HG03520 (cell line): ENCODE measurements at regions not wholly inside any gene's neighbourhood (a gene's known extent, or its start where the extent isn't known, plus 50 kb on each side); places are given as distances from the start of the nearest gene placed in this dataset.
A peak's percentile ranks its signal among the peaks of the same experiment; 100 is the strongest.
"Not testable (repeated sequence)": the region's sequence is repeated elsewhere in the genome, so short reads cannot be mapped to it uniquely, and the experiment has no call there.

ENCODE experiments used
- ATAC-seq: cut with Tn5 transposase; IDR thresholded peaks from one replicate; pipeline ENCODE4 v1.9.1; 2021; ENCODE audit warnings: mild to moderate bottlenecking, moderate library complexity; ENCODE audit not compliant: unreplicated experiment

GRCh38 chr10:56537984-56538383 lies 176.9 kb upstream of the ZWINT start:
- ATAC-seq = no peak

GRCh38 chr10:56522166-56522565 lies 161.1 kb upstream of the ZWINT start:
- ATAC-seq = no peak

GRCh38 chr10:56508562-56508961 lies 147.5 kb upstream of the ZWINT start:
- no peak for ATAC-seq

GRCh38 chr10:56507033-56507432 lies 146.0 kb upstream of the ZWINT start:
- no peak for ATAC-seq

GRCh38 chr10:56505555-56505954 lies 144.5 kb upstream of the ZWINT start:
- no peak for ATAC-seq

- peak; percentile 61 for ATAC-seq
These were observed 135.1 kb upstream of the ZWINT start for GRCh38 chr10:56496186-56496486.

- no peak for ATAC-seq
These were observed 126.7 kb upstream of the ZWINT start for GRCh38 chr10:56487746-56488145.

DNA sequence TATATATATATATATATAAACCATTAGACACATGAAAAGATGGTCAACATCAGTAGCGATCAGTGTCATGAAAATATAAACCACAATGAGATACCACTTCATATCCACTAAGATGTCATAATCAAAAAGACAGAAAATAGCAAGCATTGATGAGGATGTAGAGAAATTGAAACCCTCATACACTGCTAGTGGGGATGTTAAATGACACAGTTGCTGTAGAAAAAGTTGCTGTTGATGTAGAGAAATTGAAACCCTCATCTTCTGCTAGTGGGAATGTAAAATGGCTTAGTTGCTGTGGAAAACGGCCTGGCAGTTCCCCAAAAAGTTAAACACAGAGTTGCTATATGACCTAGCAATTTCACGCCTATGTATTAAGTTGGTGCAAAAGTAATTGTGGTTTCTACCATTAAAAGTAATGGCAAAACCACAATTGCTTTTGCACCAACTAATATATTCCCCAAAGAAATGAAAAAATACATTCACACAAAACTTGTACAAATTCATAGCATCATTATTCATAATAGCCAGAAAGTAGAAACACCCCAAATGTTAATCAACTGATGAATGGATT lies 120.5 kb upstream of the ZWINT start:
- no peak for ATAC-seq

- no peak for ATAC-seq
These were observed 111.9 kb upstream of the ZWINT start for GRCh38 chr10:56472978-56473377.

GRCh38 chr10:56470701-56471100 lies 109.6 kb upstream of the ZWINT start:
- ATAC-seq = no peak

- no peak for ATAC-seq
These were observed 108.4 kb upstream of the ZWINT start for GRCh38 chr10:56469482-56469881.

DNA sequence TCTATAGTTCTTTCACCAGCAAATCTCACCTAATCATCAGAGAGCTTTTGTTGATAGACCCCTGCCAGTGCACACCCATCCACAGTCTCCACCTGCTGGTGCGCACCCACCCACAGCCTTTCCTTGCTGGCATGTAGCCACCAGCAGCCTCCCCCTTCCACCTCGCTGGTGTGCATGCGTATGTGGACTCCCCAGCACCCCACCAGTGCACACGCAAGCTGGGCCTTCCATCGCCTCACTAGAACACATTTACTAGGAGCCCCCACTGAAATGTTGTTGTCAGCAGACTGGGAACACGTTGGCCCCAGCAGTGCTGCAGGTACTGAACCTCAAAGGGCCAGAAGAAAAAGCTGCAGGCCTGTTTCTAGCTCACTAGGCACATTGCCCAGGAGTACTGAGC lies 104.9 kb upstream of the ZWINT start:
- ATAC-seq = no peak

DNA sequence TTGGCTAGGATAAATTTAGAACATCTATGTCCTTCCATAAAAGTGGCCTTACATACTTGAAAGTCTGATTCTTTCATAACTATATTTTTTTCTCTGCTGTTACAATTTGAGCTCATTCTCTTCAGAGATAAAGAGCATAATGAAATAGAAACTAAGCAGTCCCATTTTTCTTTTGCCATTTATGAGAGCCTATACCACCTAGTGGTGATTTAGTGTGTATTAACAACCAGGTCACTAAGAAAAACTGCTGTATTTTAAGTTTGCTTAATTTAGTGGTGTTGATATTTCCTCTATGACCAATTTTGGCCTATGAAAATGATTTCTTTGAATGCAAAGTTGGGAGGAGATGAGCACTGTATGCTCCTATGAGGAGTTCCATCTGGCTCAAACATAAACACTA lies 88.7 kb upstream of the ZWINT start:
- no peak for ATAC-seq

DNA sequence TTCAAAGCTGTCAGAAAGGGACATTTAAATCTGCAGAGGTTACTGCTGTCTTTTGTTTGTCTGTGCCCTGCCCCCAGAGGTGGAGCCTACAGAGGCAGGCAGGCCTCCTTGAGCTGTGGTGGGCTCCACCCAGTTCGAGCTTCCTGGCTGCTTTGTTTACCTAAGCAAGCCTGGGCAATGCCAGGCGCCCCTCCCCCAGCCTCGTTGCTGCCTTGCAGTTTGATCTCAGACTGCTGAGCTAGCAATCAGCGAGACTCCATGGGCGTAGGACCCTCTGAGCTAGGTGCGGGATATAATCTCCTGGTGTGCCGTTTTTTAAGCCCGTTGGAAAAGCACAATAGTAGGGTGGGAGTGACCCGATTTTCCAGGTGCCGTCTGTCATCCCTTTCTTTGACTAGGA lies 86.6 kb upstream of the ZWINT start:
- not testable (repeated sequence) for ATAC-seq

- not testable (repeated sequence) for ATAC-seq
These were observed 80.3 kb upstream of the ZWINT start for GRCh38 chr10:56441337-56441736.
